ENCODE measurements at regions not wholly inside any gene's neighbourhood (a gene's known extent, or its start where the extent isn't known, plus 50 kb on each side); places are given as distances from the start of the nearest gene placed in this dataset.

DNA sequence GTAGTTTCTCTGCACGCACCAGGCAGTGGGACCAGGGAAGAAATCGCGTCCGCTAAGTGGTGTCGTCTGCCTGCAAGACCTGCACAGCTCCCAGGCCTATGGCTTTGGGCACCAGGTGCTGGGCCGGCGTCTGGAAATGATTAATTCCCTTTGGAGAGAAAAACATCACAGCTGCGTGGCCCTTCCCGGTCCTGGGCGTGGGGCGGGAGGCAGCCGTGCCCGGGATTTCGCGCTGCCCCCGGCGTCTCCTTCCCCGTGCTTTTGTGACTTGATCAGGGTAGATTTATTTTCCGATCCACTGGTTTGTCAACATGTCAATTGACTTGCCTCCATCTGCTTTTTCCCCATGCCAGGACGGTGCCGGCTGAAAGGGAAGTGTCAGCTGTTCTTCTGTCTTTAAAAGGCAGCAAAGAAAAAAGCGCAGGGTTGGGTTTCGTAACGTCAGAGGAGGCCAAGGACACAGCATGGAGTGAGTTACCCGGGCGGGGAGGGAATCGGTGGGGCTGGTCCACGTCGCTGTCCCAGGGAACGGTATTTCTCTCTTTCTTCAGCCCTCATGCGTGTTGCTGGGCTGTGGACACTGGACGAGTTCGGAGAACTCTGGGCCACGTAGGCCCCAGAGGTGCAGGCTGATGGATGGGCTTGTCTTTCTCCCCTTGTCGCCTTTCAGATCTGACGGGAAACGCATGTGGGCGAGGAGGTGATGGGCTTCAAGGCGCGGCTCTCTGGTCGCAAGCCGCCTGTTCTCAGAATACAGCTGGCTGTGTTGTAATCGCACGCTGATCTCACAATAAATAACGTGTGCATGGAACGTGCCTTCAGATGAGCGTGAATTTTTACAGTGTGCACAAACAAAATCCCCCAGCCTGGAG lies 188.1 kb upstream of the ZNF469 start:
- TF ChIP-seq CTCF (IDR thresholded peaks at IDR 0.05), result no peak
- no peak for TF ChIP-seq POLR2A (IDR thresholded peaks at IDR 0.05)
